ENCODE measurements at regions not wholly inside any gene's neighbourhood (a gene's known extent, or its start where the extent isn't known, plus 50 kb on each side); places are given as distances from the start of the nearest gene placed in this dataset.

DNA sequence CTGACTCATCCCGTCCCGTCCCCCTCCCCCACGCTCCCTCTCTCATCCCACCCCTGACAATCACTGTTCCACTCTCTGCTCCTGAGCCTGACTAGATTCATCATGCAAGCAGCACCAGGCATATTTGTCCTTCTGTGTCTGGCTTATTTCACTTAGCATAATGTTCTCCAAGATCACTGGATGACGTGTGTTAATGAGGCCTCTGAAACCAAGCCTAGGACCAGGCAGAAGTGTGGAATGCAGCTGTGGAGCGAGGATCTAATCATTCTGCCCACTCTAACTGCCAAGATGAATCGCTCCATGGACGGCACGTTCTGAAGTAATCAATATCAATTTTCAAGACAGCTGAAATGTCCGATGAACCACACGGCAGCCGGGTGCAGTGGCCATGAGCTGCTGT is 122.4 kb upstream of the ZNF236 start:
- Histone ChIP-seq H3K4me3 (no peak overlapping the region), H3K27me3 (peaks cover 0 to 33% of the 10 kb centered on the region in 2 donors), H3K4me1 (no peaks in the 10 kb centered on the region), H3K36me3 (no peaks in the 10 kb centered on the region), H3K27ac (no peak overlapping the region), H3K9me3 (no peaks in the 10 kb centered on the region)
- intact Hi-C loops (cut with DNase I; ENCODE audit: low total_unique reads) = no loop called here
- DNase-seq = no peak
- TF ChIP-seq, protein P1, sequence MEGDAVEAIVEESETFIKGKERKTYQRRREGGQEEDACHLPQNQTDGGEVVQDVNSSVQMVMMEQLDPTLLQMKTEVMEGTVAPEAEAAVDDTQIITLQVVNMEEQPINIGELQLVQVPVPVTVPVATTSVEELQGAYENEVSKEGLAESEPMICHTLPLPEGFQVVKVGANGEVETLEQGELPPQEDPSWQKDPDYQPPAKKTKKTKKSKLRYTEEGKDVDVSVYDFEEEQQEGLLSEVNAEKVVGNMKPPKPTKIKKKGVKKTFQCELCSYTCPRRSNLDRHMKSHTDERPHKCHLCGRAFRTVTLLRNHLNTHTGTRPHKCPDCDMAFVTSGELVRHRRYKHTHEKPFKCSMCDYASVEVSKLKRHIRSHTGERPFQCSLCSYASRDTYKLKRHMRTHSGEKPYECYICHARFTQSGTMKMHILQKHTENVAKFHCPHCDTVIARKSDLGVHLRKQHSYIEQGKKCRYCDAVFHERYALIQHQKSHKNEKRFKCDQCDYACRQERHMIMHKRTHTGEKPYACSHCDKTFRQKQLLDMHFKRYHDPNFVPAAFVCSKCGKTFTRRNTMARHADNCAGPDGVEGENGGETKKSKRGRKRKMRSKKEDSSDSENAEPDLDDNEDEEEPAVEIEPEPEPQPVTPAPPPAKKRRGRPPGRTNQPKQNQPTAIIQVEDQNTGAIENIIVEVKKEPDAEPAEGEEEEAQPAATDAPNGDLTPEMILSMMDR (IDR thresholded peaks at IDR 0.05) = no peak

DNA sequence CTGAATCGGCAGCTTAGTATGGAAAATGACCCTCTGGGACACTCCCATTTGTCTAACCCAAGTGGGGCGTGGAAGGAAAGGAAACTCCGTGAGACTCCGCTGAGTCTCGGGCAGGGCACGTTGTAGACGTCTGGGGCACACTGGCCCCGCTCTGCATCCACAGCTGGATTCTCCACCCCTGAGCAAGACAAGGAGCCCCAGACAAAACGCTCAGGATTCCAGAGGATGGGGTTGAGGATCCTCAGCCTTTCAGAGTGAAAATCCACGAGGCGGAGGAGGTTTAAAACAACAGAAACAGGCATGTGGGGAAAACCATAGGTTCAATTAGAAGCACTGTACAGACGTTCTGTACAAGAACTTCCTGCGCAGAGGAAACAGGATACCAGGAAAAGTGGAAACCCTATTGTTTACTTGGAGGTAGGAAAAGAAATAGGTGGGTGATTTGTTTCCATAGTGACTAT is 124.9 kb upstream of the ZNF236 start:
- Histone ChIP-seq H3K36me3 (no peaks in the 10 kb centered on the region), H3K4me1 (no peaks in the 10 kb centered on the region), H3K4me3 (no peak overlapping the region), H3K9me3 (no peaks in the 10 kb centered on the region), H3K27me3 (peaks cover 0 to 30% of the 10 kb centered on the region in 2 donors), H3K27ac (no peak overlapping the region)
- TF ChIP-seq, protein P1 (IDR thresholded peaks at IDR 0.05) = no peak
- intact Hi-C loops (cut with DNase I; ENCODE audit: low total_unique reads) = no loop called here
- peak in 1 of 2 donors; percentile 41 for DNase-seq

DNA sequence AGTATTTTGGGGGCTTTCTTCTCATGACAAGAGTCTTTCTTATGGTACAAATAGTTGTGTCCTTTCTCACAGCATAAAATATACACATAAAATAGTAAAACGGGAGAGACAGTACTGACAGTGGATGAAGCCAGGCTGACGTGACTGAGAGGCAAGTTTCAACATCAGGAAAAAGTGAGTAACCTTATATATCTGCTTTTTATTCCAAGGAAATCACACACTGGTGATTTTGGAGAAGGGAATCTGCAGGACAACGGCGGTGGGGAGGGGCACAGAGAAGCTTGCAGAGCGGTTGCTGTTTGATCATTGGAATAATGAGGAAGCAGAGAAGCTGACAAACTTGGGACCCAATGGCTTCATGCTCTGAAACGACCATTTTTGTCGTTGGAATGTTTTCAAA is 130.6 kb upstream of the ZNF236 start:
- Histone ChIP-seq H3K27ac (no peak overlapping the region), H3K36me3 (no peaks in the 10 kb centered on the region), H3K4me1 (no peaks in the 10 kb centered on the region), H3K9me3 (no peaks in the 10 kb centered on the region), H3K4me3 (no peak overlapping the region), H3K27me3 (peaks cover 0 to 28% of the 10 kb centered on the region in 2 donors)
- intact Hi-C loops (cut with DNase I; ENCODE audit: low total_unique reads) = no loop called here
- TF ChIP-seq, protein P1 (IDR thresholded peaks at IDR 0.05) = no peak
- peak; percentile 32 to 53 for DNase-seq

DNA sequence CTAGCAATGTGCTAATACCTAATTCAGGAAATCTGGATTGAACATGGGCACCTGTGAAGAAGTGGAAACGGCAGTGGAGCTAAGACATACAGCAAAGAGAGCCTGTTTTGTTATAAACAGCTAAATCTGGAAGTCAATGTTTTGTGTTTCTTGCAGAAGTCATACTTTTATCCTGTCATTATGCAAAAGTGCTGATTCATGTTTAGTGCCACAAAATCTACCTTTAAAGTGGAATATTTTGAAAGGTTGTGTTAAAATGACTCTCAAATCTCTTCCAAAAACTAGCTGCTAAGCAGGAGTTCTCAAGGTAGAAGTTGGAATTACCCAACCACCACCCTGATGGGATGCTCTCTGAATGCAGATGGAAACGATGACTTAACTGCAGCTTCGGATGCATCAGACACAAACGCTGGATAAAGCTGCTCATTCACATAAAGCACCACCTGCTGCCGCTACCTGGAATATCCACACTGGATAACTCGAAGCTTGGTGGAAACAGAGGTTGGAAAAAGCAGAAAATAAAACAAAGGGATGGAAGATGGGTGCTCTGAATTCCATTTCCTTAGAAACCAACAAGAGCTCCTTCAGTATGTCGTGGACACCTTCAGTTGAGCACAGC is 132.6 kb upstream of the ZNF236 start:
- Histone ChIP-seq H3K4me1 (no peaks in the 10 kb centered on the region), H3K4me3 (no peak overlapping the region), H3K36me3 (no peaks in the 10 kb centered on the region), H3K27me3 (peaks cover 0 to 32% of the 10 kb centered on the region in 2 donors), H3K27ac (no peak overlapping the region), H3K9me3 (no peaks in the 10 kb centered on the region)
- intact Hi-C loops (cut with DNase I; ENCODE audit: low total_unique reads) = no loop called here
- no peak for DNase-seq
- TF ChIP-seq, protein P1 (IDR thresholded peaks at IDR 0.05) = no peak

DNA sequence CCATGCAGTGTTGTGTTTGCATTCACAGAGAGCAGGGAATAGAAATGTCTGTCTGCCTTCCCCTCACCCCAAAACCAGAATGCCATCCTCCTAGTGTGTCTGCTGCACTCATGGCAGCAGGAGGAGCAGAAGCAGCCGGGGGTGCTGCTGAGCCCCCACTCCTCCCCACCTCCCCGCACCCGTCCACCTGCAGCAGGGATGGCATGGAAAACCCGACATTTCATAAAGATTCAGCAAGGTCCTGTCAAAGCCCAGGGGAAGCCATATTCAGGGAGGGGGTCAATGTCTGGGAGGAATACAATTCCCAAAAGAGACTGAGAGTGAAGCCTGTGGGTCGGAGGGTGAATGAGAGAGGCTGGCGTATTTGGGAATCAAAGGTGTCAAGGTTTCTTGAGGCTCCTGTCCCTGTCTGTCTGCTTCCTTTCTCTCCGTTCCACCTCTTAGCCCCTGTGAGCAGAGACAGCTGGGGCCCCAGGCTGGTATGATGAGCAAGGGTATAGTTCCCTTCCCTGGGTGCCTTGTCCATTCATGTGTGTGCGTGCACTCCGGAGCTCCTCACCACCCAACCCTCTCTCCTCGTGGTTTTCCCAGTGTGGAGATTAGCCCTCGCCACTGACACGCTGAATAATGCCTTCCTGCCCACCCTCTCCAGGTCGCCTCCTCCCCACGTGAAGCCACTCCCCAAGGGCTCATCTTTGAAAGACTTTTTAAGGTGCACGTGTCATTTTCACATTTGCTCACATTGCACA is 133.5 kb upstream of the ZNF236 start:
- H3K27ac ChIP-seq = no peak overlapping the region
- no peaks in the 10 kb centered on the region for H3K4me1 ChIP-seq
- DNase-seq = peak in 1 of 2 donors; percentile 3
- intact Hi-C loops (cut with DNase I; ENCODE audit: low total_unique reads) = no loop called here
- no peaks in the 10 kb centered on the region for H3K36me3 ChIP-seq
- peaks cover 0 to 32% of the 10 kb centered on the region in 2 donors for H3K27me3 ChIP-seq
- no peaks in the 10 kb centered on the region for H3K9me3 ChIP-seq
- TF ChIP-seq, protein P1 (IDR thresholded peaks at IDR 0.05) = no peak
- no peak overlapping the region for H3K4me3 ChIP-seq

Measured in tibial artery (tissue), 4 donors.